ENCODE measurements at regions not wholly inside any gene's neighbourhood (a gene's known extent, or its start where the extent isn't known, plus 50 kb on each side); places are given as distances from the start of the nearest gene placed in this dataset.

DNA sequence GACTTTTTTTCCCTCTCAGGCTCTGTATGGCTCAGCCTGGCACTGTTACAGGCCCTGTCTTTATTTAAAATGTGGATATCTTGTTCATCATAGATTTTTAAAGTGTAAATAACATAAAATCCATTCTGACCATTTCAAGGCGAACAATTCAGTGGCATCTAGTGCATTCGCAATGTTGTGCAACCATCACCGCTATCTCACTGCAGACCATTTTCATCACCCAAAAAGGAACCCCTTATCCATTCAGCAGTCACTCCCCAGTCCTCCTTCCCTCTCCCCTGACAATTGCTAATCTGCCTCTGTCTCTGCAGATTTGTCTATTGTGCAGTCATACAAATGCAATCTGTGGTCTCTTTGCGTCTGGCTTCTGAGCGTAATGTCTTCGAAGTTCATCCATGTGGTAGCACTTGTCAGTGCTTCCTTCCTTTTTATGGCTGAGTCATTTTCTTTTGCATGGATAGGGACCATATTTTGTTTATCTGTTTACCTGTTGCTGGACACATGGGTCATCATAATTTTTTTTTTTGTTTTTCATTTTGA lies 148.8 kb upstream of the LHX5 start:
- TF ChIP-seq REST (IDR thresholded peaks at IDR 0.05; ENCODE audit: insufficient replicate concordance, low read depth) (no peak), POLR2AphosphoS5 (IDR thresholded peaks at IDR 0.05; ENCODE audit: low read depth) (no peak), GABPA (IDR thresholded peaks at IDR 0.05; ENCODE audit: low read depth) (no peak)
- TF ChIP-seq, protein P1, sequence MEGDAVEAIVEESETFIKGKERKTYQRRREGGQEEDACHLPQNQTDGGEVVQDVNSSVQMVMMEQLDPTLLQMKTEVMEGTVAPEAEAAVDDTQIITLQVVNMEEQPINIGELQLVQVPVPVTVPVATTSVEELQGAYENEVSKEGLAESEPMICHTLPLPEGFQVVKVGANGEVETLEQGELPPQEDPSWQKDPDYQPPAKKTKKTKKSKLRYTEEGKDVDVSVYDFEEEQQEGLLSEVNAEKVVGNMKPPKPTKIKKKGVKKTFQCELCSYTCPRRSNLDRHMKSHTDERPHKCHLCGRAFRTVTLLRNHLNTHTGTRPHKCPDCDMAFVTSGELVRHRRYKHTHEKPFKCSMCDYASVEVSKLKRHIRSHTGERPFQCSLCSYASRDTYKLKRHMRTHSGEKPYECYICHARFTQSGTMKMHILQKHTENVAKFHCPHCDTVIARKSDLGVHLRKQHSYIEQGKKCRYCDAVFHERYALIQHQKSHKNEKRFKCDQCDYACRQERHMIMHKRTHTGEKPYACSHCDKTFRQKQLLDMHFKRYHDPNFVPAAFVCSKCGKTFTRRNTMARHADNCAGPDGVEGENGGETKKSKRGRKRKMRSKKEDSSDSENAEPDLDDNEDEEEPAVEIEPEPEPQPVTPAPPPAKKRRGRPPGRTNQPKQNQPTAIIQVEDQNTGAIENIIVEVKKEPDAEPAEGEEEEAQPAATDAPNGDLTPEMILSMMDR (IDR thresholded peaks at IDR 0.05; ENCODE audit: insufficient read depth, low read length), result no peak

All from HL-60 (cell line).